GM18861 (cell line): ENCODE measurements at regions not wholly inside any gene's neighbourhood (a gene's known extent, or its start where the extent isn't known, plus 50 kb on each side); places are given as distances from the start of the nearest gene placed in this dataset.

Experiments used
- ATAC-seq: cut with Tn5 transposase; IDR thresholded peaks from one replicate; pipeline ENCODE4 v1.9.1; 2021; ENCODE audit not compliant: unreplicated experiment

GRCh38 chr15:87209891-87210689, 1046.4 kb downstream of the NTRK3 start:
- no peak for ATAC-seq

- ATAC-seq, result no peak
Observed at GRCh38 chr15:87207990-87208580, 1048.5 kb downstream of the NTRK3 start.

- no peak for ATAC-seq
Observed at GRCh38 chr15:87207251-87207650, 1049.3 kb downstream of the NTRK3 start.

- ATAC-seq, result no peak
Observed at GRCh38 chr15:87201986-87202385, 1054.6 kb downstream of the NTRK3 start.

GRCh38 chr15:87200149-87200548, 1056.4 kb downstream of the NTRK3 start:
- no peak for ATAC-seq

- no peak for ATAC-seq
Observed at GRCh38 chr15:87197981-87198380, 1058.6 kb downstream of the NTRK3 start.

- no peak for ATAC-seq
Observed at GRCh38 chr15:87196498-87196897, 1060.0 kb downstream of the NTRK3 start.

- ATAC-seq, result no peak
Observed at GRCh38 chr15:87193481-87193880, 1063.1 kb downstream of the NTRK3 start.

GRCh38 chr15:87167706-87168105, 1088.0 kb downstream of the AGBL1 start:
- ATAC-seq, result no peak

GRCh38 chr15:87167055-87167454, 1087.4 kb downstream of the AGBL1 start:
- ATAC-seq, result no peak

- no peak for ATAC-seq
Observed at GRCh38 chr15:87155771-87156170, 1076.1 kb downstream of the AGBL1 start.

GRCh38 chr15:87154761-87155160, 1075.1 kb downstream of the AGBL1 start:
- no peak for ATAC-seq

GRCh38 chr15:87151202-87151748, 1071.6 kb downstream of the AGBL1 start:
- no peak for ATAC-seq

GRCh38 chr15:87145696-87146095, 1066.0 kb downstream of the AGBL1 start:
- ATAC-seq, result no peak

- no peak for ATAC-seq
Observed at GRCh38 chr15:87144775-87145174, 1065.1 kb downstream of the AGBL1 start.

- no peak for ATAC-seq
Observed at GRCh38 chr15:87142096-87142495, 1062.4 kb downstream of the AGBL1 start.

GRCh38 chr15:87135109-87135508, 1055.4 kb downstream of the AGBL1 start:
- no peak for ATAC-seq

- no peak for ATAC-seq
Observed at GRCh38 chr15:87133704-87134103, 1054.0 kb downstream of the AGBL1 start.

GRCh38 chr15:87131067-87131466, 1051.4 kb downstream of the AGBL1 start:
- no peak for ATAC-seq

- no peak for ATAC-seq
Observed at GRCh38 chr15:87129916-87130315, 1050.2 kb downstream of the AGBL1 start.

GRCh38 chr15:87123676-87124382, 1044.2 kb downstream of the AGBL1 start:
- ATAC-seq, result no peak

GRCh38 chr15:87121336-87121735, 1041.7 kb downstream of the AGBL1 start:
- no peak for ATAC-seq
